B cell (primary cell): ENCODE measurements at regions not wholly inside any gene's neighbourhood (a gene's known extent, or its start where the extent isn't known, plus 50 kb on each side); places are given as distances from the start of the nearest gene placed in this dataset.
"Not testable (repeated sequence)": the region's sequence is repeated elsewhere in the genome, so short reads cannot be mapped to it uniquely, and the experiment has no call there.

Experiments
- ATAC-seq: fragments of 200-7000 bp; cut with Tn5 transposase; one replicate; pipeline ENCODE4 v1.10.0; 2021; ENCODE audit warnings: low read depth, mild to moderate bottlenecking, moderate number of reproducible peaks, moderate library complexity
- CTCF ChIA-PET: fragments of 350-600 bp; sonication (Branson Sonifier 250); formaldehyde crosslinking; loops from one replicate; lab custom pipeline; 2021; ENCODE audit warnings: antibody characterized with exemption, inconsistent platforms; lab: Charles Lee
- POLR2A ChIA-PET: fragments of 350-600 bp; sonication (Branson Sonifier 250); formaldehyde crosslinking; loops from one replicate; lab custom pipeline; 2021; ENCODE audit warnings: antibody characterized with exemption; lab: Charles Lee
- DNase-seq: peaks from one replicate; pipeline ENCODE4 v3.0.0; 2013
- H2AFZ ChIP-seq: 2 replicates; pipeline ENCODE4 v1.6.1; 2012; ENCODE audit warnings: mild to moderate bottlenecking, low read depth, low read length; ENCODE audit not compliant: insufficient read depth, poor library complexity, severe bottlenecking
- H3K27ac ChIP-seq, 2 donors: 1 replicate in 1 of 2; 2 replicates in 1 of 2; pipeline ENCODE4 v1.5.1; 2012 to 2013; ENCODE audit warnings: low read length in 2 of 2, mild to moderate bottlenecking in 2 of 2, moderate library complexity in 1 of 2
- H3K27me3 ChIP-seq, 4 experiments: fragments of 200-600 bp in 1 of 4; sonication (generic) in 1 of 4; replicated peaks in 1 of 4; 1 replicate in 2 of 4; 2 replicates in 2 of 4; pipeline versions ENCODE4 v1.6.1 to v1.7.0; 2013 to 2016; ENCODE audit warnings: low read length in 3 of 4, mild to moderate bottlenecking in 2 of 4, mixed read lengths in 1 of 4, moderate library complexity in 1 of 4; ENCODE audit not compliant: insufficient read depth in 4 of 4, control insufficient read depth in 3 of 4; ENCODE audit errors: control extremely low read depth in 1 of 4
- H3K36me3 ChIP-seq, 2 experiments: replicated peaks in 1 of 2; 1 replicate in 1 of 2; 2 replicates in 1 of 2; pipeline versions ENCODE4 v1.6.1 to v1.7.1; 2013; ENCODE audit warnings: low read length in 1 of 2; ENCODE audit not compliant: insufficient read depth in 2 of 2, control insufficient read depth in 1 of 2; ENCODE audit errors: control extremely low read depth in 1 of 2, extremely low read depth in 1 of 2
- H3K4me1 ChIP-seq, 2 donors: fragments of 200-600 bp in 1 of 2; sonication (generic) in 1 of 2; 1 replicate in 1 of 2; 2 replicates in 1 of 2; pipeline versions ENCODE4 v1.5.1 to v1.6.1; 2013 to 2017; ENCODE audit warnings: low read length in 2 of 2; ENCODE audit not compliant: control insufficient read depth in 2 of 2, insufficient read depth in 2 of 2
- H3K4me2 ChIP-seq: replicated peaks from 2 replicates; pipeline ENCODE3; 2012; ENCODE audit warnings: mild to moderate bottlenecking, low read depth, low read length; ENCODE audit not compliant: poor library complexity, severe bottlenecking
- H3K4me3 ChIP-seq, 5 experiments: fragments of 200-600 bp in 1 of 5; sonication (generic) in 1 of 5; 1 replicate in 3 of 5; 2 replicates in 2 of 5; pipeline versions ENCODE4 v1.5.1 to v1.7.0; 2011 to 2016; ENCODE audit warnings: low read length in 4 of 5, mild to moderate bottlenecking in 4 of 5, low read depth in 2 of 5, control low read depth in 1 of 5, moderate library complexity in 1 of 5; ENCODE audit not compliant: insufficient read depth in 1 of 5; ENCODE audit errors: control extremely low read depth in 1 of 5, extremely low read depth in 1 of 5
- H3K79me2 ChIP-seq: fragments of 200-600 bp; sonication (generic); one replicate; pipeline ENCODE4 v1.6.0; 2016; ENCODE audit warnings: low read length; ENCODE audit not compliant: control insufficient read depth, insufficient read depth
- H3K9ac ChIP-seq: fragments of 200-600 bp; sonication (generic); 2 replicates; pipeline ENCODE4 v1.6.1; 2017; ENCODE audit warnings: mild to moderate bottlenecking, low read length, moderate library complexity
- H3K9me3 ChIP-seq, 3 donors: one replicate each; pipeline versions ENCODE4 v1.6.1 to v1.7.1; 2013; ENCODE audit warnings: low read length in 2 of 3; ENCODE audit not compliant: control insufficient read depth in 2 of 3, insufficient read depth in 1 of 3; ENCODE audit errors: control extremely low read depth in 1 of 3
- H4K20me1 ChIP-seq: 2 replicates; pipeline ENCODE4 v1.6.0; 2012; ENCODE audit warnings: mild to moderate bottlenecking, low read length; ENCODE audit not compliant: insufficient read depth, control insufficient read depth, poor library complexity, severe bottlenecking
- H3K27ac Mint-ChIP-seq: one replicate; pipeline ENCODE4 v1.8.0; 2021; ENCODE audit warnings: mixed read lengths
- H3K27me3 Mint-ChIP-seq: one replicate; pipeline ENCODE4 v1.8.0; 2021; ENCODE audit warnings: mixed read lengths
- H3K4me1 Mint-ChIP-seq: one replicate; pipeline ENCODE4 v1.8.0; 2021; ENCODE audit warnings: mixed read lengths
- H3K4me3 Mint-ChIP-seq: one replicate; pipeline ENCODE4 v1.8.0; 2021; ENCODE audit warnings: mixed read lengths
- H3K9me3 Mint-ChIP-seq: one replicate; pipeline ENCODE4 v1.8.0; 2022; ENCODE audit warnings: mixed read lengths; ENCODE audit not compliant: insufficient read depth
- WGBS: methylation state at CpG from one replicate; pipeline ENCODE4 v1.1.5; 2013; ENCODE audit warnings: missing lambda C conversion rate; ENCODE audit not compliant: insufficient coverage; 5-methylcytosine and 5-hydroxymethylcytosine counted together
- intact Hi-C: fragments of 100-400 bp; cut with micrococcal nuclease; formaldehyde crosslinking; loops from one replicate; pipeline ENCODE4 v1.10.0; 2022

DNA sequence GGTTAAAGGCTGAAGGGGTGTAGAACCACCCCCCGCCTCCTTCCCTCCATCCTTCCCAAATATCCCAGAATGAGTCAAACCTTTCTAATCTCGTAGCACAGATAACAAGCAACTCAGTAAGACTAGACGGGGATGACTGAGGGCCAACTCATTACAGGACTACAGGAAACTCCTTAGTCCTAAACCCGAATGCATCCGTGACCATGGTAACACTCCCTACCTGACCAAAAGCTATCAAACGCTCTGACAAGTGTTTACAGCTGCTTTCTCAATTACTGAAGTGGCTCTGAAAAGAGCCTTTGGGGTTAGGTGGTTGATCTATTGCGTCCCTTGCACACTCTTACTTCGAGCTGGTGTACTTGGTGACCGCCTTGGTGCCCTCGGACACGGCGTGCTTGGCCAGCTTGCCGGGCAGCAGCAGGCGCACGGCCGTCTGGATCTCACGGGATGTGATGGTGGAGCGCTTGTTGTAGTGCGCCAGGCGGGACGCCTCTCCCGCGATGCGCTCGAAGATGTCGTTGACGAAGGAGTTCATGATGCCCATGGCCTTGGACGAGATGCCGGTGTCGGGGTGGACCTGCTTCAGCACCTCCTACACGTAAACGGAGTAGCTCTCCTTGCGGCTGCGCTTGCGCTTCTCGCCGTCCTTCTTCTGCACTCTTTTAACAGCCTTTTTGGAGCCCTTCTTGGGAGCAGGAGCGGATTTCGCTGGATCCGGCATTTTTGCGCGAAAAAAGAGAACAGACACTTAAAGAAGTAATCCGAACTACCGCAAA, 67.4 kb downstream of the FAM72B start:
- H3K4me1 Mint-ChIP-seq, H3K27ac ChIP-seq, DNase-seq, H3K79me2 ChIP-seq, H3K4me3 ChIP-seq, H3K27ac Mint-ChIP-seq, H3K9me3 ChIP-seq, H3K4me1 ChIP-seq, H2AFZ ChIP-seq, intact Hi-C loops, H3K4me2 ChIP-seq, H3K27me3 ChIP-seq, H3K36me3 ChIP-seq, H3K27me3 Mint-ChIP-seq, POLR2A ChIA-PET, H3K9me3 Mint-ChIP-seq, H3K4me3 Mint-ChIP-seq, ATAC-seq, H4K20me1 ChIP-seq, CTCF ChIA-PET, H3K9ac ChIP-seq: not testable (repeated sequence)
- WGBS, result 86% methylated on average over 15 of the region's 44 CpGs

DNA sequence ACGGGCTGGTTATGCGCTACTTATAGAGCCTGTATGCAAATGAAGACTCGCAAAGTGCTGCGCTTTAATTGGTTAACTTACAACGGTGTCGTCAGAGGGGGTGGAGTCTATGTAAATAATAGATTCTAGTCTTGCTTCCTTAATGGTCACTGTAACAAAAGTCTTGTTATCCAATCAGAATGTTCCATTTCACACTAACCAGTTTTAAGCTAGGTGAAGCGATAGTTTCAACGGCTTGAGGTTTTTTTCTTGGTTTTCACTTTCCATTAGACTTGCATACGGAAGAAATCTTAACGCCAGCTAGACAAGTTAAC, 66.9 kb downstream of the FAM72B start:
- CTCF ChIA-PET, H3K4me1 Mint-ChIP-seq, H3K27ac ChIP-seq, POLR2A ChIA-PET, H3K4me1 ChIP-seq, H3K4me2 ChIP-seq, H3K4me3 Mint-ChIP-seq, H3K9me3 Mint-ChIP-seq, H3K27me3 ChIP-seq, H3K36me3 ChIP-seq, H3K79me2 ChIP-seq, H3K27me3 Mint-ChIP-seq, H3K4me3 ChIP-seq, H3K9me3 ChIP-seq, H4K20me1 ChIP-seq, H3K27ac Mint-ChIP-seq, intact Hi-C loops, DNase-seq, H3K9ac ChIP-seq, H2AFZ ChIP-seq: not testable (repeated sequence)
- no CpG with 5 or more reads among the region's 10 CpGs for WGBS
- ATAC-seq, result peak; percentile 77

GRCh38 chr1:121117622-121118479, 66.3 kb downstream of the FAM72B start:
- H3K27me3 Mint-ChIP-seq, H3K27ac ChIP-seq, intact Hi-C loops, H3K79me2 ChIP-seq, H2AFZ ChIP-seq, H3K36me3 ChIP-seq, CTCF ChIA-PET, H3K4me1 Mint-ChIP-seq, H3K4me2 ChIP-seq, H3K27ac Mint-ChIP-seq, H3K27me3 ChIP-seq, H4K20me1 ChIP-seq, POLR2A ChIA-PET, H3K4me1 ChIP-seq, H3K9me3 Mint-ChIP-seq, H3K9ac ChIP-seq, H3K9me3 ChIP-seq: not testable (repeated sequence)
- peak overlapping the region in 2 of 5 experiments; percentile 13 to 35 for H3K4me3 ChIP-seq
- peak overlapping the region; percentile 81 for H3K4me3 Mint-ChIP-seq
- WGBS, result 27% methylated on average over 36 of the region's 47 CpGs
- DNase-seq, result peak; percentile 22
- peak; percentile 28 for ATAC-seq
